ENCODE measurements at regions not wholly inside any gene's neighbourhood (a gene's known extent, or its start where the extent isn't known, plus 50 kb on each side); places are given as distances from the start of the nearest gene placed in this dataset.

- TF ChIP-seq, protein P1, sequence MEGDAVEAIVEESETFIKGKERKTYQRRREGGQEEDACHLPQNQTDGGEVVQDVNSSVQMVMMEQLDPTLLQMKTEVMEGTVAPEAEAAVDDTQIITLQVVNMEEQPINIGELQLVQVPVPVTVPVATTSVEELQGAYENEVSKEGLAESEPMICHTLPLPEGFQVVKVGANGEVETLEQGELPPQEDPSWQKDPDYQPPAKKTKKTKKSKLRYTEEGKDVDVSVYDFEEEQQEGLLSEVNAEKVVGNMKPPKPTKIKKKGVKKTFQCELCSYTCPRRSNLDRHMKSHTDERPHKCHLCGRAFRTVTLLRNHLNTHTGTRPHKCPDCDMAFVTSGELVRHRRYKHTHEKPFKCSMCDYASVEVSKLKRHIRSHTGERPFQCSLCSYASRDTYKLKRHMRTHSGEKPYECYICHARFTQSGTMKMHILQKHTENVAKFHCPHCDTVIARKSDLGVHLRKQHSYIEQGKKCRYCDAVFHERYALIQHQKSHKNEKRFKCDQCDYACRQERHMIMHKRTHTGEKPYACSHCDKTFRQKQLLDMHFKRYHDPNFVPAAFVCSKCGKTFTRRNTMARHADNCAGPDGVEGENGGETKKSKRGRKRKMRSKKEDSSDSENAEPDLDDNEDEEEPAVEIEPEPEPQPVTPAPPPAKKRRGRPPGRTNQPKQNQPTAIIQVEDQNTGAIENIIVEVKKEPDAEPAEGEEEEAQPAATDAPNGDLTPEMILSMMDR (conservative IDR thresholded peaks at IDR 0.05; ENCODE audit: low read length): no peak
- TF ChIP-seq EZH2phosphoT487 (IDR thresholded peaks at IDR 0.05; ENCODE audit: borderline replicate concordance, low read depth, low read length): no peak
Measured at GRCh38 chr6:1554141-1554475, 55.6 kb upstream of the FOXC1 start.
